H1 (cell line): ENCODE measurements at regions not wholly inside any gene's neighbourhood (a gene's known extent, or its start where the extent isn't known, plus 50 kb on each side); places are given as distances from the start of the nearest gene placed in this dataset.

Experiments used
- CTCF ChIA-PET: fragments of 300-600 bp; sonication (Branson Sonifier 250); formaldehyde crosslinking; loops from one replicate; lab custom pipeline; 2021; ENCODE audit not compliant: partially characterized antibody; lab: Charles Lee
- POLR2A ChIA-PET: fragments of 300-600 bp; sonication (Branson Sonifier 250); formaldehyde crosslinking; loops from one replicate; lab custom pipeline; 2021; ENCODE audit warnings: inconsistent platforms; ENCODE audit not compliant: partially characterized antibody; lab: Charles Lee
- DNase-seq, 2 experiments: peaks; one replicate each; pipeline versions ENCODE4 v3.0.0 to v3.0.0-alpha.2; 2010 to 2022; ENCODE audit warnings: low spot score in 2 of 2, low read depth in 1 of 2, mixed read lengths in 1 of 2
- FAIRE-seq: peaks from 2 replicates; lab custom pipeline; 2011; peaks lifted over from hg19 to GRCh38; lab: Jason Lieb, UNC
- H2AFZ ChIP-seq: 2 replicates; pipeline ENCODE4 v1.8.1; 2012; ENCODE audit warnings: low read length, inconsistent platforms
- H2AK5ac ChIP-seq: 2 replicates; pipeline ENCODE4 v1.6.1; 2013; ENCODE audit warnings: low read depth, low read length
- H2BK120ac ChIP-seq: replicated peaks from 2 replicates; pipeline ENCODE3; 2013; ENCODE audit warnings: low read depth, low read length, inconsistent platforms
- H2BK12ac ChIP-seq: 2 replicates; pipeline ENCODE4 v1.6.1; 2013; ENCODE audit warnings: low read depth, low read length
- H2BK15ac ChIP-seq: 2 replicates; pipeline ENCODE4 v1.6.1; 2013; ENCODE audit warnings: low read length
- H2BK20ac ChIP-seq: 2 replicates; pipeline ENCODE4 v1.6.1; 2013; ENCODE audit warnings: low read length
- H2BK5ac ChIP-seq: 2 replicates; pipeline ENCODE4 v1.6.1; 2013; ENCODE audit warnings: low read depth, low read length
- H3K14ac ChIP-seq: 2 replicates; pipeline ENCODE4 v1.6.1; 2013; ENCODE audit warnings: inconsistent platforms; ENCODE audit not compliant: insufficient read length
- H3K18ac ChIP-seq: 2 replicates; pipeline ENCODE4 v1.6.1; 2013; ENCODE audit warnings: low read length; ENCODE audit errors: extremely low read depth
- H3K23ac ChIP-seq: 2 replicates; pipeline ENCODE4 v1.6.1; 2013; ENCODE audit warnings: inconsistent platforms; ENCODE audit not compliant: insufficient read length
- H3K23me2 ChIP-seq: 2 replicates; pipeline ENCODE4 v1.6.1; 2013; ENCODE audit warnings: low read depth, low read length
- H3K27ac ChIP-seq: 2 replicates; pipeline ENCODE4 v1.6.1; 2011; ENCODE audit warnings: low read depth, low read length, inconsistent platforms
- H3K27me3 ChIP-seq, 4 experiments: replicated peaks in 1 of 4; 1 replicate in 1 of 4; 2 replicates in 3 of 4; pipeline versions ENCODE4 v1.6.1 to v1.8.1; 2011 to 2013; ENCODE audit warnings: low read length in 3 of 4, mild to moderate bottlenecking in 3 of 4, inconsistent platforms in 2 of 4, mixed read lengths in 2 of 4, moderate library complexity in 1 of 4; ENCODE audit not compliant: control insufficient read depth in 3 of 4, insufficient read depth in 3 of 4; ENCODE audit errors: extremely low read depth in 1 of 4
- H3K36me3 ChIP-seq, 4 experiments: 2 replicates each; pipeline versions ENCODE4 v1.6.1 to v1.8.1; 2011 to 2013; ENCODE audit warnings: mild to moderate bottlenecking in 4 of 4, low read length in 3 of 4, moderate library complexity in 2 of 4, control low read depth in 1 of 4, inconsistent platforms in 1 of 4; ENCODE audit not compliant: insufficient read depth in 4 of 4, control insufficient read depth in 2 of 4
- H3K4ac ChIP-seq: replicated peaks from 2 replicates; pipeline ENCODE3; 2013; ENCODE audit warnings: low read length, low read depth, mixed read lengths, inconsistent platforms; ENCODE audit not compliant: insufficient read length
- H3K4me1 ChIP-seq, 4 experiments: replicated peaks in 1 of 4; 1 replicate in 1 of 4; 2 replicates in 3 of 4; pipeline versions ENCODE4 v1.6.1 to v1.8.1; 2011 to 2013; ENCODE audit warnings: low read length in 3 of 4, inconsistent platforms in 2 of 4, mixed read lengths in 1 of 4; ENCODE audit not compliant: insufficient read depth in 4 of 4, control insufficient read depth in 3 of 4
- H3K4me2 ChIP-seq, 2 experiments: 2 replicates each; pipeline versions ENCODE4 v1.6.1 to v1.8.1; 2011 to 2013; ENCODE audit warnings: low read depth in 2 of 2, low read length in 2 of 2, control low read depth in 1 of 2, inconsistent platforms in 1 of 2, mild to moderate bottlenecking in 1 of 2; ENCODE audit not compliant: insufficient read depth in 1 of 2
- H3K4me3 ChIP-seq, 4 experiments: fragments of 200-600, 300-600 bp in 1 of 4; sonication (generic), shearing (Covaris generic), sonication (Bioruptor Twin) in 1 of 4; 2 replicates each; pipeline versions ENCODE4 v1.5.1 to v1.8.1; 2011 to 2016; ENCODE audit warnings: low read length in 4 of 4, low read depth in 3 of 4, control low read depth in 2 of 4, inconsistent platforms in 2 of 4, mild to moderate bottlenecking in 2 of 4, mixed read lengths in 1 of 4, moderate library complexity in 1 of 4; ENCODE audit not compliant: insufficient read depth in 2 of 4; ENCODE audit errors: extremely low read depth in 1 of 4
- H3K56ac ChIP-seq: replicated peaks from 2 replicates; pipeline ENCODE3; 2013; ENCODE audit warnings: low read depth, mild to moderate bottlenecking, mixed read lengths, low read length, inconsistent platforms; ENCODE audit not compliant: insufficient read length
- H3K79me1 ChIP-seq: 2 replicates; pipeline ENCODE4 v1.6.1; 2013; ENCODE audit warnings: low read depth, low read length, control low read depth
- H3K79me2 ChIP-seq, 2 experiments: 2 replicates each; pipeline versions ENCODE4 v1.6.1 to v1.8.1; 2012 to 2013; ENCODE audit warnings: low read length in 2 of 2, mild to moderate bottlenecking in 2 of 2, inconsistent platforms in 1 of 2; ENCODE audit not compliant: insufficient read depth in 2 of 2, control insufficient read depth in 1 of 2
- H3K9ac ChIP-seq, 4 experiments: replicated peaks in 1 of 4; 1 replicate in 1 of 4; 2 replicates in 3 of 4; pipeline versions ENCODE4 v1.6.1 to v1.8.1; 2011 to 2013; ENCODE audit warnings: low read depth in 3 of 4, low read length in 3 of 4, control low read depth in 2 of 4, mild to moderate bottlenecking in 2 of 4, moderate library complexity in 2 of 4, inconsistent platforms in 1 of 4; ENCODE audit errors: extremely low read depth in 1 of 4
- H3K9me3 ChIP-seq, 2 experiments: 2 replicates each; pipeline versions ENCODE4 v1.6.1 to v1.8.1; 2012 to 2013; ENCODE audit warnings: mild to moderate bottlenecking in 2 of 2, moderate library complexity in 2 of 2, control low read depth in 1 of 2, inconsistent platforms in 1 of 2, low read depth in 1 of 2, low read length in 1 of 2, mixed read lengths in 1 of 2; ENCODE audit not compliant: insufficient read depth in 2 of 2
- H4K20me1 ChIP-seq, 2 experiments: replicated peaks in 1 of 2; 2 replicates each; pipeline versions ENCODE3 to v1.8.1; 2011 to 2013; ENCODE audit warnings: inconsistent platforms in 2 of 2, low read length in 2 of 2, mild to moderate bottlenecking in 1 of 2; ENCODE audit not compliant: insufficient read depth in 2 of 2, control insufficient read depth in 1 of 2
- H4K5ac ChIP-seq: 2 replicates; pipeline ENCODE4 v1.6.1; 2013; ENCODE audit warnings: low read length, low read depth, mixed read lengths, inconsistent platforms; ENCODE audit not compliant: insufficient read length
- H4K8ac ChIP-seq: 2 replicates; pipeline ENCODE4 v1.8.0; 2013; ENCODE audit warnings: mild to moderate bottlenecking, moderate library complexity, low read length, inconsistent platforms; ENCODE audit not compliant: insufficient read depth; ENCODE audit errors: extremely low read depth
- H4K91ac ChIP-seq: replicated peaks from 2 replicates; pipeline ENCODE3; 2013; ENCODE audit warnings: low read length, mixed read lengths, inconsistent platforms; ENCODE audit not compliant: insufficient read length
- CEBPB ChIP-seq: IDR thresholded peaks from 2 replicates; pipeline ENCODE4 v1.6.1; 2012; ENCODE audit warnings: low read depth, low read length
- CHD1 ChIP-seq: IDR thresholded peaks from 2 replicates; pipeline ENCODE4 v1.6.1; 2012; ENCODE audit warnings: low read depth, low read length, improper control_type of control experiment
- CREB1 ChIP-seq: IDR thresholded peaks from 2 replicates; pipeline ENCODE4 v1.6.1; 2012; ENCODE audit warnings: inconsistent platforms
- NANOG ChIP-seq: IDR thresholded peaks from 2 replicates; pipeline ENCODE4 v1.6.1; 2011; ENCODE audit warnings: low read length, low read depth, mild to moderate bottlenecking, inconsistent platforms; ENCODE audit not compliant: insufficient read depth, poor library complexity, severe bottlenecking
- NRF1 ChIP-seq: IDR thresholded peaks from 2 replicates; pipeline ENCODE4 v1.6.1; 2011; ENCODE audit warnings: mild to moderate bottlenecking, low read depth, low read length, improper control_type of control experiment
- POU5F1 ChIP-seq: IDR thresholded peaks from 2 replicates; pipeline ENCODE4 v1.6.1; 2011; ENCODE audit warnings: low read depth, mild to moderate bottlenecking, low read length, moderate library complexity
- RNF2 ChIP-seq: fragments of 200-900, 300-1000 bp; sonication (generic); IDR thresholded peaks from 2 replicates; pipeline ENCODE4 v1.7.1; 2016; ENCODE audit warnings: borderline replicate concordance, low read depth, mild to moderate bottlenecking, antibody characterized with exemption, low read length; ENCODE audit not compliant: poor library complexity, severe bottlenecking; ENCODE audit errors: missing control alignments
- SIN3A ChIP-seq, 2 experiments: IDR thresholded peaks in 1 of 2; conservative IDR thresholded peaks in 1 of 2; 2 replicates each; pipeline ENCODE4 v1.6.1; 2011 to 2012; ENCODE audit warnings: low read length in 2 of 2, improper control_type of control experiment in 1 of 2, low read depth in 1 of 2, mild to moderate bottlenecking in 1 of 2
- SIX5 ChIP-seq: IDR thresholded peaks from 2 replicates; pipeline ENCODE4 v1.6.1; 2011; ENCODE audit warnings: mild to moderate bottlenecking, low read depth, low read length
- SRF ChIP-seq: IDR thresholded peaks from 2 replicates; pipeline ENCODE4 v1.6.1; 2011; ENCODE audit warnings: mild to moderate bottlenecking, low read depth, low read length, moderate library complexity
- SUZ12 ChIP-seq: fragments of 200-600 bp; sonication (generic); IDR thresholded peaks from 2 replicates; pipeline ENCODE4 v1.6.1; 2012; ENCODE audit warnings: mild to moderate bottlenecking, inconsistent platforms, low read length, moderate library complexity, mixed read lengths
- TAF1 ChIP-seq: IDR thresholded peaks from 2 replicates; pipeline ENCODE4 v1.6.1; 2011; ENCODE audit warnings: mild to moderate bottlenecking, low read depth, low read length
- USF2 ChIP-seq: IDR thresholded peaks from 2 replicates; pipeline ENCODE4 v1.6.1; 2011; ENCODE audit warnings: low read length, improper control_type of control experiment
- YY1 ChIP-seq: IDR thresholded peaks from 2 replicates; pipeline ENCODE4 v1.6.1; 2011; ENCODE audit warnings: low read depth, mild to moderate bottlenecking, low read length
- WGBS, 2 experiments: shearing (Covaris generic) in 1 of 2; methylation state at CpG; one replicate each; pipeline versions ENCODE4 v1.1.6 to v1.1.7; 2013 to 2015; ENCODE audit warnings: low lambda C conversion rate in 2 of 2, mixed read lengths in 2 of 2, inconsistent platforms in 1 of 2, low coverage in 1 of 2, missing lambda C conversion rate in 1 of 2; ENCODE audit not compliant: insufficient replicate concordance in 2 of 2, insufficient coverage in 1 of 2, insufficient read length in 1 of 2; ENCODE audit errors: extremely low coverage in 1 of 2, missing lambda C conversion rate in 1 of 2; 5-methylcytosine and 5-hydroxymethylcytosine counted together

GRCh38 chr7:131056007-131056406, 271.7 kb upstream of the MKLN1 start:
- H3K23ac ChIP-seq: no peak overlapping the region
- no peak overlapping the region for H3K14ac ChIP-seq
- peaks cover 0 to 10% (median 3%) of the 10 kb centered on the region in 4 experiments; a peak in 2 of 8 replicates for H3K36me3 ChIP-seq
- DNase-seq: no peak
- no peak overlapping the region for H4K5ac ChIP-seq
- H2BK15ac ChIP-seq: no peak overlapping the region
- no peaks in the 10 kb centered on the region for H3K23me2 ChIP-seq
- no peaks in the 10 kb centered on the region; the same call in 1 of the 2 replicates for H3K79me1 ChIP-seq
- no peaks in the 10 kb centered on the region for H3K27me3 ChIP-seq
- no peak overlapping the region for H2BK20ac ChIP-seq
- H3K4me2 ChIP-seq: no peak overlapping the region
- H3K18ac ChIP-seq: no peak overlapping the region
- H2BK120ac ChIP-seq: no peak overlapping the region
- H3K79me2 ChIP-seq: peaks cover 0 to 9% of the 10 kb centered on the region in 2 experiments; a peak in 2 of 4 replicates
- H2AK5ac ChIP-seq: no peak overlapping the region
- CTCF ChIA-PET: no interaction called here
- H3K56ac ChIP-seq: no peak overlapping the region
- H4K91ac ChIP-seq: no peak overlapping the region
- no peak overlapping the region for H3K4ac ChIP-seq
- no peak overlapping the region for H2BK12ac ChIP-seq
- no peak overlapping the region for H3K27ac ChIP-seq
- WGBS, 2 experiments: 93% methylated on average over 2 of the region's 2 CpGs; no CpG with 5 or more reads in 1 of the 2 experiments
- no peak overlapping the region for H3K9ac ChIP-seq
- FAIRE-seq: no peak
- H3K9me3 ChIP-seq: peaks cover 9 to 13% of the 10 kb centered on the region in 2 experiments; a peak in 3 of 4 replicates
- no peaks in the 10 kb centered on the region for H3K4me1 ChIP-seq
- H2BK5ac ChIP-seq: no peak overlapping the region
- H2AFZ ChIP-seq: no peak overlapping the region
- POLR2A ChIA-PET: no interaction called here
- H3K4me3 ChIP-seq: no peak overlapping the region
- H4K20me1 ChIP-seq: no peaks in the 10 kb centered on the region
- no peak overlapping the region for H4K8ac ChIP-seq
- TF ChIP-seq NANOG: no peak
- no peak for TF ChIP-seq USF2
- no peak for TF ChIP-seq POU5F1
- no peak for TF ChIP-seq SRF
- no peak for TF ChIP-seq CEBPB
- TF ChIP-seq SIX5: no peak
- TF ChIP-seq CREB1: no peak
- TF ChIP-seq YY1: no peak
- no peak for TF ChIP-seq TAF1
- TF ChIP-seq SUZ12: no peak
- no peak for TF ChIP-seq RNF2
- TF ChIP-seq SIN3A (conservative IDR thresholded peaks at IDR 0.05 in 1 of 2, IDR thresholded peaks at IDR 0.05 in 1 of 2; ENCODE audit: low read depth in 1 of 2, low read length in 2 of 2): no peak
- no peak for TF ChIP-seq CHD1
- TF ChIP-seq NRF1: no peak
